ENCODE measurements at regions not wholly inside any gene's neighbourhood (a gene's known extent, or its start where the extent isn't known, plus 50 kb on each side); places are given as distances from the start of the nearest gene placed in this dataset.
A peak's percentile ranks its signal among the peaks of the same experiment; 100 is the strongest.

DNA sequence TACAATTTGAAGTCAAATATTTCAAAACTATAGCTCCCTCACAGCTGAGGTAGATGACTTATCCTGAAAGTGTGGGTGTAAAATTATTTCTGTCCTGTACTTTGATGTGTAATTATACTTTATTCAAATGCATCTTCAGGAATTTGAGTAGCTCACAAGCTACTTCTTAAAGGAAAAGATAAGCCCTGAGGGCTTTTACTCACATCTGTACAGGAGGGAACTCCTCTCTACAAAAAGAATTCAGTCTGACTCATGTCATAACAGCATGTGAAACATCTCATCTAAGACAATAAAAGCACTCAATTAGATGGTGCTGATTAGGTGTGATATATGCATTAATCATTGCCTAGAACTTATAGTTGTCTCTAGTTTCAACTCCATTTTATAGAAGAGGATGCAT lies 452.0 kb downstream of the PRKD1 start:
- DNase-seq: no peak

- no peak for DNase-seq
Measured at GRCh38 chr14:29486132-29486531, 441.5 kb downstream of the PRKD1 start.

- DNase-seq: no peak
Measured at GRCh38 chr14:29489911-29490425, 437.7 kb downstream of the PRKD1 start.

DNA sequence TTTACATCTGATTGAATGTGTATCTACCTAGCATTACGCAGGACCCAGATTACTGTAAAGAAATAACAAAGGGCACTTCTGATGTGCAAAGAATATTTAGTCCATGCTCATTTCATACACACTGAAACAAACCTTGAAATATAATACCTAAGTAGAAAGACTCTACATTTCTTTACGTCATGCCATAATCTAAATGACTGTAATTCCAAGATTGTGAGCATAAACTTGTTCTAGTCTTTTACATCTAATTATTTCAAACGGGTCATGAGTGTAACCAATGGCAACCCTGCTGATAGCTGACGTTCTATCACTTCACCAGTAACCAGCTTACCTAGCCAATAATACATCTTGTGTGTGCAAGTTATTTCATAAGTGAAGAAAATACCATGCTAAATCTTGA lies 433.8 kb downstream of the PRKD1 start:
- no peak for DNase-seq

GRCh38 chr14:29494312-29494711 lies 433.3 kb downstream of the PRKD1 start:
- no peak for DNase-seq

- DNase-seq: no peak
Measured at GRCh38 chr14:29503903-29504302, 423.7 kb downstream of the PRKD1 start.

DNA sequence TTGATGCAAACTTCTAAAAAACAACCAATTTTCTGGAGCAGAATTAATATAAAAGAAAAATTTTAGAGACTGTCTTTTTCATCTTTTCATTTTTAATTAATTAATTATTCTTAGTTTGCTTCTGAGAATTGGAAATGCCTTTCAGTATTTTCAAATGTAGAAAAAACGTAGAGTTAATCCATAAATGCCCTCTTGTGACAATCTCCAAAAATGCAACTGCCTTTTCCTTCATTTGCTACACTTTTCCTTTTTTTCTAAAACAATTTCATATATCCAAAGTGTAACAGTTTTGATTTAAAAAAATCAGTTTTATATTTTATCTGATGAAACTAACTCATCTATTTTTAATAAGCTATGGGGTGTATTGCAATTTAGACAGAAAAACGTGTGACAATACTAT lies 409.3 kb downstream of the PRKD1 start:
- DNase-seq: peak; percentile 6

DNA sequence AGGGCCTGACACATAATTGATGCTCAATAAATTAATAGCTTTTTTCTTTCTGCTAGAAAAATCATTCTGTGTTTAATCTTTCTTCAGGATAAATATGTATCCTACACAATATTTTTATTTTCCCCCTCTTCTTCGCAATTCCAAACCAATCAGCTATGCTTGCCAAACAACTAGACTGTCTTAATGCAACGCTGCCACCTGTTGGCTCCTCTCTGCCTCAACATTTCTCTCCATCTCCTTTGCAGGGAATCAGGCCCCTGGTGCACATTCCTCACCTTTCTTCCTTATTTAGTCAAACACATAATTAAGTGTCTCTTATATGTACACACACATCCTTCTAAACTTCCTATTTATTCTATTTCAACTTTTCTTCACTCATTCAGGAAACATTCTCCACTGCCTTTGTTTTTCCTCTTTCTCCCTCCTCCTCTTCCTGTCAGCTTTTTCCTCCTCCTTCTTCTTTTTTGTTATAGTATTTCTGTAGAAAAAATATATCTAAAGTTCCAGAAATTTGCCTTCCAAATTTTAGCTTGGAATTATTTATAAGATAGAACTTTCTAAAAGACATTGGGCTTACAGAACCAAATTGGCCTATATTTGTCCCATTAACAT lies 406.0 kb downstream of the PRKD1 start:
- peak; percentile 3 for DNase-seq

Measured in NCI-H345 (cell line).